ENCODE measurements at regions not wholly inside any gene's neighbourhood (a gene's known extent, or its start where the extent isn't known, plus 50 kb on each side); places are given as distances from the start of the nearest gene placed in this dataset.

GRCh38 chr17:79413611-79414010, 197.2 kb downstream of the RBFOX3 start:
- no peak for TF ChIP-seq CTCF (IDR thresholded peaks at IDR 0.05; ENCODE audit: low read depth, low read length)
- H3K4me3 ChIP-seq (ENCODE audit: low read depth, low read length): no peak overlapping the region
- in situ Hi-C loops (cut with HindIII; ENCODE audit: low sequenced_read_pairs): no loop called here
- no peak for DNase-seq (ENCODE audit: low read depth, low spot score)

DNA sequence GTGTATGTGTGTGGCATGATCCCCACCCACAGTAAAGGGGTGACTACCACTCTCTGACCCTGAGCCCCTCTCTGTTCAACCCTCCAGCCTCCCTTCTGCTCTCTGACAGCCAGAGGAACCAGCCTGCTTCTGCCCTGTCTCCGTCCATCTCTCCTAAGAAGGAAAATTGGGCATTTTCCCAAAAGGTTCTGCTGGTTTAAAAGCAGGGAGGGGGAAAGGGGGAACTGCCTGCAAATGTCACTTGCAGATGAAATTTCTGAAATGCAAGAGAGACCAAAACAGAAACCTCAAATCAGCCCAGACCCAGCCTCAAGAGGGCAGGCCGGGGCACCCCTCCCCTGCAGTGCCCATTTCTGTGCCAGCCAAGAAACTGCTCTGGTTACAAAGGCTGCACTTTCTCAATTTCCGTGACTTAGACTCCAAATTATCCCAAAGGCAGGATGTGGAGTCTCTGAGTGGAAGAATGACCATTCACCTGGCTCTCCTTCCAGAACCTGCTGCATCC, 197.9 kb downstream of the RBFOX3 start:
- no peak for DNase-seq (ENCODE audit: low read depth, low spot score)
- in situ Hi-C loops (cut with HindIII; ENCODE audit: low sequenced_read_pairs): no loop called here
- TF ChIP-seq CTCF (IDR thresholded peaks at IDR 0.05; ENCODE audit: low read depth, low read length): no peak
- H3K4me3 ChIP-seq (ENCODE audit: low read depth, low read length): no peak overlapping the region

DNA sequence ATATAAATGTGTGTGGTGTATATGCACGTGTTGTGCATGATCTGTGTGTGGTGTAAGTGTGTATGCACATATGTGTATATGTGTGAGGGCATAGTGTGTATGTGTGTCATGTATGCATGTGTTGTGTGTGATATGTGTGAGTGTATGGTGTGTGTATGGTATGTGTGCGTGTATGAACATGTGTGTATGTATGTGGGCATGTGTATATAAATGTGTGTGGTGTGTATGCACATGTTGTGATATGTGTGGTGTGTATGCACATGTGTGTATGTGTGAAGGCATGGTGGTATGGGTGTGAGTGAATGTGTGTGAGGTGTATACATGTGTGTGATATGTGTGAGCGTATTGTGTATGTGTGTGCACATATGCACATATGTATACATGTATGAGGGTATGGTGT, 198.7 kb downstream of the RBFOX3 start:
- in situ Hi-C loops (cut with HindIII; ENCODE audit: low sequenced_read_pairs): no loop called here
- TF ChIP-seq CTCF (IDR thresholded peaks at IDR 0.05; ENCODE audit: low read depth, low read length): no peak
- no peak for DNase-seq (ENCODE audit: low read depth, low spot score)
- H3K4me3 ChIP-seq (ENCODE audit: low read depth, low read length): no peak overlapping the region

- in situ Hi-C loops (cut with HindIII; ENCODE audit: low sequenced_read_pairs): no loop called here
- no peak overlapping the region for H3K4me3 ChIP-seq (ENCODE audit: low read depth, low read length)
- TF ChIP-seq CTCF (IDR thresholded peaks at IDR 0.05; ENCODE audit: low read depth, low read length): no peak
- no peak for DNase-seq (ENCODE audit: low read depth, low spot score)
Observed at GRCh38 chr17:79411419-79411818, 199.4 kb downstream of the RBFOX3 start.

DNA sequence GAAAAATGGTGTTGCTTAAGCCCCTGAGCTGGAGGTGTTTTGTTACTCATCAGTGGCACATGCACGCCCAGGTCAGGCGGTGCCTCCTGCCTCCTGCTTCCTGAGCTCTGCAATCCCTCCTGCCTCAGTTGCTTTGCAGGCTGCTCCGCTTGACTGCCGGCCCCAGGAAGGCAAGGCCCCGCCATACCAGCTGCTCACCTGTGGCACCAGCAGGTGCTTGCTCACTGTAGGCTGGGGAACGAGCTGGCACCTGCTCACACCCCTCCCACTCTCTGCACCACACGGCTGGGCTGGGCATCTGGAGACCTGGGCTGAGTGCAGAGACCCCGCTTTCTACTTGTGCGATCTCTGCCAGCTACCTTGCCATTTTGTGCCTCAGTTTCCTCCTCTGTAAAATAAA, 200.2 kb downstream of the RBFOX3 start:
- in situ Hi-C loops (cut with HindIII; ENCODE audit: low sequenced_read_pairs): no loop called here
- no peak for DNase-seq (ENCODE audit: low read depth, low spot score)
- TF ChIP-seq CTCF (IDR thresholded peaks at IDR 0.05; ENCODE audit: low read depth, low read length): no peak
- H3K4me3 ChIP-seq (ENCODE audit: low read depth, low read length): no peak overlapping the region

GRCh38 chr17:79408251-79408650, 202.6 kb downstream of the RBFOX3 start:
- in situ Hi-C loops (cut with HindIII; ENCODE audit: low sequenced_read_pairs): no loop called here
- TF ChIP-seq CTCF (IDR thresholded peaks at IDR 0.05; ENCODE audit: low read depth, low read length): no peak
- H3K4me3 ChIP-seq (ENCODE audit: low read depth, low read length): no peak overlapping the region
- no peak for DNase-seq (ENCODE audit: low read depth, low spot score)

- DNase-seq (ENCODE audit: low read depth, low spot score): no peak
- no peak for TF ChIP-seq CTCF (IDR thresholded peaks at IDR 0.05; ENCODE audit: low read depth, low read length)
- in situ Hi-C loops (cut with HindIII; ENCODE audit: low sequenced_read_pairs): no loop called here
- no peak overlapping the region for H3K4me3 ChIP-seq (ENCODE audit: low read depth, low read length)
Observed at GRCh38 chr17:79407385-79407784, 203.5 kb downstream of the RBFOX3 start.
